HUES64 (cell line): ENCODE measurements at regions not wholly inside any gene's neighbourhood (a gene's known extent, or its start where the extent isn't known, plus 50 kb on each side); places are given as distances from the start of the nearest gene placed in this dataset.

Experiments
- H3K27ac ChIP-seq: 2 replicates; pipeline ENCODE4 v1.7.0; 2013; ENCODE audit warnings: low read depth, low read length, inconsistent platforms
- H3K27me3 ChIP-seq: 2 replicates; pipeline ENCODE4 v1.6.1; 2013; ENCODE audit warnings: mild to moderate bottlenecking, low read length; ENCODE audit not compliant: insufficient read depth
- H3K36me3 ChIP-seq: 2 replicates; pipeline ENCODE4 v1.6.1; 2013; ENCODE audit warnings: mild to moderate bottlenecking, low read length; ENCODE audit not compliant: insufficient read depth
- H3K4me1 ChIP-seq: 2 replicates; pipeline ENCODE4 v1.6.1; 2013; ENCODE audit warnings: mild to moderate bottlenecking, low read length, moderate library complexity; ENCODE audit not compliant: insufficient read depth
- H3K4me3 ChIP-seq: 2 replicates; pipeline ENCODE4 v1.5.1; 2013; ENCODE audit warnings: mild to moderate bottlenecking, low read length, moderate library complexity
- H3K9ac ChIP-seq: 2 replicates; pipeline ENCODE4 v1.6.1; 2013; ENCODE audit warnings: mild to moderate bottlenecking, low read depth, low read length
- H3K9me3 ChIP-seq: 2 replicates; pipeline ENCODE4 v1.6.1; 2013; ENCODE audit warnings: low read depth, low read length; ENCODE audit not compliant: insufficient read depth
- WGBS: fragments of 150-250, 120-280 bp; methylation state at CpG from one replicate; pipeline ENCODE4 v1.1.7; 2013; ENCODE audit warnings: missing lambda C conversion rate; 5-methylcytosine and 5-hydroxymethylcytosine counted together

DNA sequence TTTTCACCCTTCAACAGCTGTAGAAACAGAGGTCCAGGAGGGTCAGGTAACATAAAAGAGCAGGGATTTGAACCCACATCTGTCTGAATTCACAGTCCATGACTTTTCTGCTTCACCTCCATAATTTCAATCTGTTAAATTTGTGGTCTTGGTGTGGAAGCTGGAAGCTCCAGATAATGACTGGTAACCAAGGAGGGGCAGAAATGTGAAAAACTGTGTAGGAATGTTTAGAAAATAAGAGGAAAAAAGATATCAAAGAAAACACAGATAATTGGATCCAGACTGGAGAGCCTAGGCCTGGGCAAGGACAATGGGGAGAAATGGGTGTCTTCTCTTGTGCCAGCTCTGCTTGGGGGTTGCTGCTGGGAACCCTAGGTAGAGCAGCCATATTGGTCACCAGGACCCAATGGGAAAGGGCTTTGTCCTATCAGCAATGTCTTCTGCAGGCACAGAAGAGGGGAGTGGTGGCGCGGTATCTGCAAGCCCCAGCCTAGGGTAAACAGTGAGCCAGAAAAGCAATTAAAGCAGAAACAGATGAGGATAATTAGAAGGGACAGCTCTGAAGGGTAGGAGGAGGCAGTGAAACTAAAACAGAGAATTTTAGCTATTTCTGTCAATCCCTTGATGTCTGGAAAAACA, 54.3 kb upstream of the CCDC91 start:
- Histone ChIP-seq H3K9me3 (no peaks in the 10 kb centered on the region), H3K27ac (no peak overlapping the region), H3K36me3 (no peaks in the 10 kb centered on the region), H3K27me3 (no peaks in the 10 kb centered on the region), H3K9ac (no peak overlapping the region), H3K4me1 (no peaks in the 10 kb centered on the region; the same call in 1 of the 2 replicates), H3K4me3 (no peak overlapping the region)
- WGBS, result 48% methylated on average over 2 of the region's 2 CpGs

DNA sequence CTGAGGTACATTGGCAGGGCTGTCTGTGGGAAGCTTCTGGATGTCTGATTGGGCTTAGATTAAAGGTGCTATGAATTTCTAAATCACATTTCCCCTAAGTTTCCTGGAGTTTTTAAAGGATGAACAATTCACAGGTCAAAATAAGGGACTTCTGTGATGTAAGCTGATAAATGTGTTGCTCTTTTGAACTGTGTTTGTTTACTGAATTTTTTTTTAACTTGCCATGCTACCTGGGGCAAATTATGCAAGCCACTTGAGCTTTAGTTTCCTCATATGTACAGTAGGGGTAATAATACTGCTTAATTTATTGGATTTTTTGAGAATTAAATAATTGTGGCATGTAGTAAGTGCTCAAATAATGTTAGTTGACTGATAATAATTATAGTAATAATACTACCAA, 52.8 kb upstream of the CCDC91 start:
- H3K4me1 ChIP-seq, result no peaks in the 10 kb centered on the region; the same call in 1 of the 2 replicates
- no peak overlapping the region for H3K9ac ChIP-seq
- no peaks in the 10 kb centered on the region for H3K36me3 ChIP-seq
- H3K27ac ChIP-seq, result no peak overlapping the region
- no peak overlapping the region for H3K4me3 ChIP-seq
- H3K9me3 ChIP-seq, result no peaks in the 10 kb centered on the region
- H3K27me3 ChIP-seq, result no peaks in the 10 kb centered on the region

DNA sequence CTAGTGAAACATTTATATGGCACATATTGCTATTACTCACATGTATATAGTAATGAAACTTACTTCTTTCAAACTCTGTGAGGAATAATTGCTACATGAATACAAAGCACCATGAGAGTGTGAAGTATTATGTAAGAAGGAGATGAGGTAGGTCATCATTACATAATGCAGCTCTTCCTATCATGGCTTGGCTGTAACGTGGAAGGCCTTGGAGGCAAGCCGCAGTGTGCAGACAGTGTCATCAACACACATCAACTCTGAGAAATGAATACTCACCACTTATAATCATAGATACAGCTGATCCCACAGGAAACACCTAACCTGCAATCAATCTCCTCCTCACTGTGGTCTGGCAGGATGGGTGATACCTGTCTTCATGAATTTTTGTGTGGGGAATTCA, 49.9 kb upstream of the CCDC91 start:
- H3K9me3 ChIP-seq, result no peaks in the 10 kb centered on the region
- no peaks in the 10 kb centered on the region for H3K27me3 ChIP-seq
- 97% methylated on average over 2 of the region's 2 CpGs for WGBS
- H3K36me3 ChIP-seq, result no peaks in the 10 kb centered on the region
- H3K4me3 ChIP-seq, result no peak overlapping the region
- H3K9ac ChIP-seq, result no peak overlapping the region
- H3K27ac ChIP-seq, result no peak overlapping the region
- no peaks in the 10 kb centered on the region; the same call in 1 of the 2 replicates for H3K4me1 ChIP-seq
